Neuron (in vitro differentiated cells): ENCODE measurements at regions not wholly inside any gene's neighbourhood (a gene's known extent, or its start where the extent isn't known, plus 50 kb on each side); places are given as distances from the start of the nearest gene placed in this dataset.

ENCODE experiments used
- H2AFZ ChIP-seq: one replicate; pipeline ENCODE4 v1.6.1; 2013; ENCODE audit warnings: low read depth, mild to moderate bottlenecking, inconsistent platforms, low read length, moderate library complexity
- H3K27me3 ChIP-seq: one replicate; pipeline ENCODE4 v1.6.1; 2013; ENCODE audit warnings: low read length; ENCODE audit not compliant: insufficient read depth
- H3K36me3 ChIP-seq: one replicate; pipeline ENCODE4 v1.6.1; 2013; ENCODE audit warnings: low read length; ENCODE audit not compliant: insufficient read depth
- H3K4me1 ChIP-seq: one replicate; pipeline ENCODE4 v1.6.1; 2013; ENCODE audit warnings: low read length; ENCODE audit not compliant: insufficient read depth
- H3K4me3 ChIP-seq: 2 replicates; pipeline ENCODE4 v1.5.1; 2013; ENCODE audit warnings: mild to moderate bottlenecking, low read length, moderate library complexity
- H3K9me3 ChIP-seq: one replicate; pipeline ENCODE4 v1.6.1; 2013; ENCODE audit warnings: low read length

DNA sequence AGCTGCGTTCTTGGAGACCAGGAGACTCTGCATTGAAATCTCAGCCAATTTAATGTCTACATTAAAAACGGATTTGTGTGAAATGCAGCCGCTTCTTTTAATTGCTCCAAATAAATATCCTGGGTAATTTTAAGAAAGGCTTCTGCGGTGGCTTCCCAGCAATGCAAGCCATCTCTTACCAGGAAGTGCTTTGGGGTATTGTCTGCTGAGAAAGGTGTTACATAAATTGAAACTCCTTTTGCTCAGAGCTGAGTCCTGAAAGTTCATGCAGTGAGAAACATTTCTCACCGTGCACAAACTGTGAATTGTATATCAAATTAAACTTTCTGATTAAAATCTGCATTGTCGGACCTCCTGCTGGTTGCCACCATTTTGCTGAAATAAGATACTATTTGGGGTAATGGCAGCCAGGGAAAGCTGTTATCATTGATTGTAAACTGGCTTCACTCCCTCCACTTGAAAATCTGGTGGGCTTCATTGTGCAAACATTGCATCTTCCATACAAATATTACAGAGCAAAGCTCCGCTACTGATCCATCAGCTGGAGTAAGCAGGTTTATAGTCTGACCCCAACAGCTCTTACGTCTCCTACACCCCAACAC lies 59.5 kb downstream of the ZIC5 start:
- no peaks in the 10 kb centered on the region for H3K36me3 ChIP-seq
- no peaks in the 10 kb centered on the region for H3K27me3 ChIP-seq
- H3K4me3 ChIP-seq, result no peak overlapping the region
- H2AFZ ChIP-seq, result no peak overlapping the region
- peaks cover 5% of the 10 kb centered on the region for H3K4me1 ChIP-seq
- H3K9me3 ChIP-seq, result no peaks in the 10 kb centered on the region

DNA sequence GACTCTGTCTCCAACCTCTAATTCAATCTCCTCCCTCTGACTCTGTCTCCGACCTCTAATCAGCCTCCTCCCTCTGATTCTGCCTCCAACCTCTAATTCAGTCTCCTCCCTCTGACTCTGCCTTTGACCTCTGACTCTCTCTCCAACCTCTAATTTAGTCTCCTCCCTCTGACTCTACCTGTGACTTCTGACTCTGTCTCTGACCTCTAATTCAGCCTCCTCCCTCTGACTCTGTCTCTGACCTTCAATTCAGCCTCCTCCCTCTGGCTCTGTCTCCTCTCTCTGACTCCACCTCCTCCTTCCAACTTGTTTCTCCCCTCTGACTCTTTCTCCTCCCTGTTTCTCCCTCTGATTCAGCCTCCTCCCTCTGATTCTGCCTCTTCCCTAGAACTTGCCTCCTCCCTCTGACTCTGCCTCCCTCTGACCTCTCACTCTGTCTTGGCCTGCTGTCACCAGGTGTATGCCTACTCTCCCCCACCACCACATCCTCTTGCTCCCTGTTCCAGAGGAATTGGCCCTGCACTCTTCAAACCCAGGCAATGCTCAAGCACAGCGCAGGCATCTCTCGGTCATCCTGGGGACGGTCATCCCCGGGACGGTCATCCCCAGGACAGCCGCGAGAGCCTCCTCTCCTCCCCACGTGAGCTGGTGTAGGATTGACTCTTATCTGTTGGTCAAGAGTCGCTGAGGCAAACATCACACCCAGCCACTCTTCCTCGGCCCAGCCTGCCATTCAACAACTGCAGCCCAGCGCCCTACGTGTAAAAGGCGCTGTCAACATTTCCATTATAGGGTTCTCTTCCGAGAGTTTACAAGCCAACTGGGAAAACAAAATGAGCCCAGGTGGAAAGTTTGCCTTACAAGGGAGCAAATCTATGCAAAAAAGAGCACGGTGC lies 60.2 kb downstream of the ZIC5 start:
- Histone ChIP-seq H3K36me3 (no peaks in the 10 kb centered on the region), H3K4me3 (no peak overlapping the region), H3K9me3 (no peaks in the 10 kb centered on the region), H3K27me3 (no peaks in the 10 kb centered on the region), H3K4me1 (peaks cover 5% of the 10 kb centered on the region), H2AFZ (no peak overlapping the region)

DNA sequence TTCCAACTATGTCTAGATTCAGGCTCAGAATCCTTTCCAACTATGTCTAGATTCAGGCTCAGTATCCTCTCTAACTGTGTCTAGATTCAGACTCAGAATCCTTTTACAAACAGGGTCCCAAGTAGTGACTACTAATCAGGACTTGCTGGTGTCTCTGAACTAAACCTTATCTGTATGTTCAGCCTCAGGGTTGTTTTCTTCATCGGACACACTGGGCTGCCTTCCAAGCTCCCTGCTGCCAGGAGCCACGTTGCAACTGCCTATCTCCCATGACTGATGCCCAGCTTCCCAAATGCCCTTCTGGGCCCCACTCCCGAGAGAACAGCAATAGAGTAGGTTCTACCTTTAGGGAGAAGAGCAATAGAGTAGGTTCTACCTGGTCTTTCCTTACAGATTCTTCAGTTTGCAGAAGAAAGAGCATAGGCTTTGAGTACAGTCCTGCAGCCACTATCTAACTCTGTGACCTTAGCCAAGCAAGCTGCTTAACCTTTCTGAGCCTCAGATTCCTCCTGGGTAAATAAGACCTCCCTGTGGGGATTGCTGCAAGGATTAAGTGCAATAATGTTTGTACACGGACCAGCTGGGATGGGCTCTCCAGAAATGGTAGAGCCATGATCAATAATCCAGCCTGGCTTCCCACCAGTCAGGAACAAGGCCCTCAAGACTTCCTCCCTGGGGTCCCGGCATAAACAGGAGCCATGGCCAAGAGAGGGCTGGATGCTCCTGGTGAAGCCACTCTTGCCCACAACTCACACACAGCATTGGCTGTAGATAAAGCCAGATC lies 61.5 kb downstream of the ZIC5 start:
- H3K27me3 ChIP-seq, result no peaks in the 10 kb centered on the region
- no peaks in the 10 kb centered on the region for H3K9me3 ChIP-seq
- H3K4me3 ChIP-seq, result no peak overlapping the region
- no peaks in the 10 kb centered on the region for H3K36me3 ChIP-seq
- no peak overlapping the region for H2AFZ ChIP-seq
- H3K4me1 ChIP-seq, result peaks cover 5% of the 10 kb centered on the region

DNA sequence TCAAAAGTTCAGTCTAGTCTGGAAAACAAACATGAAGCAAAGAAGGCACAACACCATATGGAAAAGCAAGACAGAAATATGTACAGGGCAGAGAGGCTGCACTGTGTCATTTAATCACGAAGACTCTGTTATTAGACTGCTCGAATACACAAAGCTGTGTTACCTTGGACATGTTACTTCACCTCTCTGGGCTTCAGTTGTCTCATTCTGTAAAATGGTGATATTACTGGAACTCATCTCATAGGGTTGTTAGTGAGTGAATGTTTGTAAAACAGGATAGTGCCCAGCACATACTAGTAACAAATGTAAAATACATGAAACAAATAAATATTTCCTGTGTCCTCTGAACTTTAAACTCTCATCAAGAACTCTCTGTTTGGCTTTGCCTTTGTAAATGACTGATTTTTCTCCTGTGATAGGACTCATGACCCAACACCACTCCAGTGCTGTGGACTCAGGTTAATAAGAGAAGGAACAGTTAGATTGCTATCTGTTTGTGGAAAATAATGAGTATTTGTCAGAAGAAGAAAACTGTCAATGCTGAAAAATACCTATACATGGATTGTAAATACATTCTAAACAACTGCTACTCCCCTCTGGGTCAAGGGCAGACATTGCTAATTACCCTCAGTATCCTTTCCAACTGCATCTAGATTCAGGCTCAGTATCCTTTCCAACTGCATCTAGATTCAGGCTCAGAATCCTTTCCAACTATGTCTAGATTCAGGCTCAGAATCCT lies 62.3 kb downstream of the ZIC5 start:
- no peak overlapping the region for H2AFZ ChIP-seq
- H3K9me3 ChIP-seq, result no peaks in the 10 kb centered on the region
- H3K4me1 ChIP-seq, result peaks cover 5% of the 10 kb centered on the region
- no peaks in the 10 kb centered on the region for H3K27me3 ChIP-seq
- H3K4me3 ChIP-seq, result no peak overlapping the region
- H3K36me3 ChIP-seq, result no peaks in the 10 kb centered on the region

DNA sequence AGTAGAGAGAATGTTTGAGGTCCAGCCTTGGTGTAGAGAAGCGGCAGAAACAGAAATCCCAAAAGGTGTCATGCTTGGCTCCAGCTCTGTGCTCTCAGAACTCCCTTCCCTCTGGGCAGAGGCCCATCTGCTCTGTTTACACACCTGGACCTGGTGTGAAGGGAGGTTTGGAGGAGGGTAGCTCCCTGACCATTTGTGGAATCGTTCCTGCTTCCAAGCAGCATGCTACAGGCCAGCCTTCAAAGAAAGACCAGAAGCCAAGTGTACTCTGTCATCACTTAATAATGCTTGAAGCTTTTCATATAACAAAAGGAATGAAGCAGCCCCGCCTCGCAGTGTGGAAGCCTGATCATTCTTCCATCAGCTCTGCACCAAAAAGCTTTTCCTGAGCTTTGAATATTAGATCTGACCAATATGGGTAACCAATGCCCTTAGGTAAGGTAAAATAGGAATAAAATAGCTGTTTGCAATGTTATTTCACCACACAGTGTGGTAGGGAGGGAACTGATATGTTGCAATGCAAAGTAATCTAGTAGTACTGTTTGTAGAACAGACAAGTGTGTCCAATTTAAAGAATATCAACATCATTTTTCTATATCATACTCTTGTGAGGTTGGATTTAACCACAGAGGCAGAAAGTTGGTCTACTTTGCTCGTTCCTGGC lies 63.3 kb downstream of the ZIC5 start:
- Histone ChIP-seq H2AFZ (no peak overlapping the region), H3K27me3 (no peaks in the 10 kb centered on the region), H3K36me3 (no peaks in the 10 kb centered on the region), H3K4me3 (no peak overlapping the region), H3K9me3 (no peaks in the 10 kb centered on the region), H3K4me1 (peaks cover 5% of the 10 kb centered on the region)

DNA sequence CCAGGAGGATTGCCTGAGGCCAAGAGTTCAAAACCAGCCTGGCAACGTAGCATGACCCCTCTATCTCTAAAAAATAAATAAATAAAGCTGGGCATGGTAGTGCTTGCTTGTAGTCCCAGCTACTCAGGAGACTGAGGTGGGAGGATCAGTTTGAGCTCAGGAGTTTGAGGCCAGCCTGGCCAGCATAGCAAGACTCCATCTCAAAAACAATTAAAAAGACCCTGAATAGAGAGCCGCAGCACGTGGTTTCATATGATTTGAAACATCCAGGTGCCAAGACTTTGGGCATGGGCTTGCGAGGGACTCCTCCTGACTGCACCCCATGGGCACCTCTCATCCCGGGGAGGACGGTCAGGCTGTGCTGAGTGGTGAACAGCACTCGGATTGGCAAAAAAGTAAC lies 63.9 kb downstream of the ZIC5 start:
- Histone ChIP-seq H3K4me3 (no peak overlapping the region), H3K4me1 (peaks cover 5% of the 10 kb centered on the region), H3K27me3 (no peaks in the 10 kb centered on the region), H3K36me3 (no peaks in the 10 kb centered on the region), H2AFZ (no peak overlapping the region), H3K9me3 (no peaks in the 10 kb centered on the region)

DNA sequence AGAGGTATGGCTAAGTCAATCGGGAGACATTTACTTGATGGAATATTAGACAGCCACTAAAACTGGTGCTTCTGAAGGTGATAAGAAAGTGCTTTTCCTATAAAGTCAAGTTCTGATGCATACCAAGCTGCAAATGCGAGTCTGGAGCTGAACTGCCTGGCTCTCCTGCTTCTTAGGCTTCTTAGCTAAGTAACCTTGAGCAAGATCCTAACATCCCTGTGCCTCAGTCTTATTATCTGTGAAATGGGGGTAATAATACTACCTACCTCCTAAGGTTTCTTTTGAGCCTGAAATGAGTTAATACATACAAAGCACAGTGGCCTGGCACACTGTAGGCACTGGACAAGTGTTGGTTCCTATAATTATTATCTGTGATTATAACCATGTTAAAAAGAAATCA lies 64.5 kb downstream of the ZIC5 start:
- H3K36me3 ChIP-seq, result no peaks in the 10 kb centered on the region
- peaks cover 5% of the 10 kb centered on the region for H3K4me1 ChIP-seq
- H3K9me3 ChIP-seq, result no peaks in the 10 kb centered on the region
- H3K4me3 ChIP-seq, result no peak overlapping the region
- no peak overlapping the region for H2AFZ ChIP-seq
- H3K27me3 ChIP-seq, result no peaks in the 10 kb centered on the region

DNA sequence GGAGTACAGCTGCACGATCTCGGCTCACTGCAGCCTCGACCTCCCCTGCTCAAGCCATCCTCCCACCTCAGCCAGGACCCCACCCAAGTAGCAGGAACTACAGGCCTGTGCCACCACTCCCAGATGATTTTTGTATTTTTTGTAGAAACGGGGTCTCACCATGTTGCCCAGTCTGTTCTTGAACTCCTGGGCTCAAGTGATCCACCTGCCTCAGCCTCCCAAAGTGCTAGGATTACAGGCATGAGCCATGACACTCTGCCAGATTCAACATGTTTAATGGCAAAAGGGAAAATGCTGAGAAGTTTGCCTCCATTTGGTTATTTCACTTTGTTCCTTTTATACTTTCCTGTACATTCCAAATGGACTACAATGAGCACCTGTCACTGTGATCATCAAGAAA lies 65.8 kb downstream of the ZIC5 start:
- H3K36me3 ChIP-seq, result no peaks in the 10 kb centered on the region
- H3K27me3 ChIP-seq, result no peaks in the 10 kb centered on the region
- H3K4me3 ChIP-seq, result no peak overlapping the region
- no peak overlapping the region for H2AFZ ChIP-seq
- H3K4me1 ChIP-seq, result peaks cover 5% of the 10 kb centered on the region
- no peaks in the 10 kb centered on the region for H3K9me3 ChIP-seq

DNA sequence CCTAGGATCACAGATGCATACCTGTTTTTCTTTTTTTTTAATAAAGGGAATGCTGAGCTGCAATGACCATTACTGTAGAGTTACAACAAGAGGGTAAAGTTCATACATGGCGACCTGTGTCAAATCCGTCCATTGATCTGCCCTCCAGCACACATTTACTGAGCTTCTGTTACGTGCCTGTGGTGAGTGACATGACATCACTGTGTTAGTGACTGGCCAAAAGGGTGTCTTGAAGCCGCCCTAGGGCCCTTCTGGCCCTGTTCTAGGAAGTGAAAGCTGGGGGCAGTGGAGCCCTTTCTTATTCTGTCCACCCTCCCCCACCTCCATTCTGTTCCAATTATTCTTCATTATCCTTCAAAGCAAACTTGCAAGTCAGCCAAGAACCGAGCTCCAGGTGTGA lies 66.3 kb downstream of the ZIC5 start:
- peaks cover 5% of the 10 kb centered on the region for H3K4me1 ChIP-seq
- H3K36me3 ChIP-seq, result no peaks in the 10 kb centered on the region
- no peak overlapping the region for H2AFZ ChIP-seq
- H3K4me3 ChIP-seq, result no peak overlapping the region
- H3K9me3 ChIP-seq, result no peaks in the 10 kb centered on the region
- no peaks in the 10 kb centered on the region for H3K27me3 ChIP-seq

DNA sequence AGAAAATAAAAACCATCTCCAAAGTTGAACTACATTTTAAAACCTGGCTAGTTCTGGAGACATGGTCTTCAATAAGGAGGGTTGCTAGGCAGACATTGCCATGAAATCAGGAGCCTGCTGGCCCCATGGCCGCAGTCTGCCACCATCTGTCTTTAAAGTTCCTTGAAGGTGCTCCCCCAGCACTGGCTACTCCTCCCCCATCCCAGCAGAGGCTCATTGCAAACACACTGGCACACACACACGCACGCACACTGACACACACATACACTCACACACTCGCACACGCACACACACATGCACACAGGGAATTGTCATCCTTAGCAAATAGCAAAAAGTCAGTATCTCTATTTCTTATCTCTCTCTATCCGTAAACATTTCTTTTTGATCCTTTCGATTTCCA lies 68.4 kb downstream of the ZIC5 start:
- Histone ChIP-seq H3K4me3 (no peak overlapping the region), H3K4me1 (peaks cover 2% of the 10 kb centered on the region), H3K36me3 (no peaks in the 10 kb centered on the region), H2AFZ (no peak overlapping the region), H3K27me3 (no peaks in the 10 kb centered on the region), H3K9me3 (no peaks in the 10 kb centered on the region)

DNA sequence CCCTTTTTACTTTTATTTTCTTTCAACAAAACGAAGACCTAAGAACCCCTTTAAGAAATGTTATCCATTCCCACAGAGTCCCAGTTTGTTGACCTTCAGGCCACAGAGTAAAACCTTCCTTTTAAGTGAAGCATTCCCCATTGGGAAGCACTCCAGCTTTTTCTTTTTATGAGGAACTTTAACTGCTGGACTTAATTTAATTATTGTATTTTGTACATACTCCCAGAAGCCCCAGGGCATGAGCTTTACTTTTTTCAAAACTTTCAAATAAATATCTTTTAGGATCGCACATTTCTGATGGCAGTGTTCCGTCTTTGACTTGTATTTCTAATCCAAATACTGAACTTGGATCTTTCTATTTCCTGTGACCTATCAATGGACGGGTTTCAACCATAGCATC lies 68.9 kb downstream of the ZIC5 start:
- no peaks in the 10 kb centered on the region for H3K27me3 ChIP-seq
- no peak overlapping the region for H3K4me3 ChIP-seq
- no peaks in the 10 kb centered on the region for H3K9me3 ChIP-seq
- H3K4me1 ChIP-seq, result no peaks in the 10 kb centered on the region
- H3K36me3 ChIP-seq, result no peaks in the 10 kb centered on the region
- H2AFZ ChIP-seq, result no peak overlapping the region

DNA sequence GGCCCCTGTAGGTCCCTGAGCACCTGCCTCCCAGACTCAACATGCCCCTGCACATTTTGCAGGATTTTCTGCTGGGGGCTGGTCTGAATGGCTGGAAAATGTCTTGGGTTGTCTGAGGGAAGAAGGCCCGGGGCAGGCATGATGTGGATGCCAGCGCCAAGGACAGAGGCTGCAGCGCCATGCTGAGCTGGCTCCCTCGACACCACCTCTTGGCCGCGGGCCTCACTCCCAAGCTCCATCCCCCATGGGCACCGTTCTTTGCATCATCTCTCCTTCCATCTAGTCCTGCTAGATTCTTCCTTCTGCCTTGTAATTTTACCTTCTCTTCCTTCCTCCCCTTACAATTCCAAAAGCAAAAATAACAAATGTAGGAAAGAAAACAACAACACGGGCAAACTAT lies 70.6 kb downstream of the ZIC5 start:
- Histone ChIP-seq H3K9me3 (no peaks in the 10 kb centered on the region), H3K4me3 (no peak overlapping the region), H3K4me1 (no peaks in the 10 kb centered on the region), H3K27me3 (no peaks in the 10 kb centered on the region), H2AFZ (no peak overlapping the region), H3K36me3 (no peaks in the 10 kb centered on the region)
